AG04450 (cell line): ENCODE measurements at regions not wholly inside any gene's neighbourhood (a gene's known extent, or its start where the extent isn't known, plus 50 kb on each side); places are given as distances from the start of the nearest gene placed in this dataset.
"Not testable (repeated sequence)": the region's sequence is repeated elsewhere in the genome, so short reads cannot be mapped to it uniquely, and the experiment has no call there.

ENCODE experiments used
- CTCF ChIA-PET: fragments of 300-600, 350-600 bp; formaldehyde crosslinking; extraction: SDS; loops from one replicate; lab custom pipeline; 2022; ENCODE audit warnings: antibody characterized with exemption, inconsistent platforms; lab: Charles Lee
- POLR2A ChIA-PET: fragments of 350-600 bp; formaldehyde crosslinking; extraction: SDS; loops from one replicate; lab custom pipeline; 2021; ENCODE audit warnings: antibody characterized with exemption, inconsistent platforms; lab: Yijun Ruan, JAX
- DNase-seq: peaks from one replicate; pipeline ENCODE4 v3.0.0-alpha.2; 2011; ENCODE audit warnings: low read depth, low spot score
- H3K27ac ChIP-seq: one replicate; pipeline ENCODE4 v1.5.1; 2012; ENCODE audit warnings: low read depth, low read length, control low read depth
- H3K27me3 ChIP-seq: one replicate; pipeline ENCODE4 v1.6.0; 2012; ENCODE audit warnings: low read length; ENCODE audit not compliant: control insufficient read depth, insufficient read depth
- H3K4me3 ChIP-seq: 2 replicates; pipeline ENCODE4 v1.5.1; 2011; ENCODE audit warnings: mild to moderate bottlenecking, low read depth, low read length, control low read depth
- H3K9me3 ChIP-seq: 2 replicates; pipeline ENCODE4 v1.5.1; 2012; ENCODE audit warnings: low read length; ENCODE audit not compliant: control insufficient read depth, insufficient read depth
- TF ChIP-seq, protein P1 (sequence below): IDR thresholded peaks from 2 replicates; pipeline ENCODE4 v1.5.1; 2011; ENCODE audit warnings: low read depth, low read length, control low read depth, inconsistent platforms

- H3K9me3 ChIP-seq = no peaks in the 10 kb centered on the region
- ChIA-PET CTCF (no interaction called here), POLR2A (no interaction called here)
- no peak for DNase-seq
- H3K27ac ChIP-seq = no peak overlapping the region
- no peaks in the 10 kb centered on the region for H3K27me3 ChIP-seq
- TF ChIP-seq, protein P1, sequence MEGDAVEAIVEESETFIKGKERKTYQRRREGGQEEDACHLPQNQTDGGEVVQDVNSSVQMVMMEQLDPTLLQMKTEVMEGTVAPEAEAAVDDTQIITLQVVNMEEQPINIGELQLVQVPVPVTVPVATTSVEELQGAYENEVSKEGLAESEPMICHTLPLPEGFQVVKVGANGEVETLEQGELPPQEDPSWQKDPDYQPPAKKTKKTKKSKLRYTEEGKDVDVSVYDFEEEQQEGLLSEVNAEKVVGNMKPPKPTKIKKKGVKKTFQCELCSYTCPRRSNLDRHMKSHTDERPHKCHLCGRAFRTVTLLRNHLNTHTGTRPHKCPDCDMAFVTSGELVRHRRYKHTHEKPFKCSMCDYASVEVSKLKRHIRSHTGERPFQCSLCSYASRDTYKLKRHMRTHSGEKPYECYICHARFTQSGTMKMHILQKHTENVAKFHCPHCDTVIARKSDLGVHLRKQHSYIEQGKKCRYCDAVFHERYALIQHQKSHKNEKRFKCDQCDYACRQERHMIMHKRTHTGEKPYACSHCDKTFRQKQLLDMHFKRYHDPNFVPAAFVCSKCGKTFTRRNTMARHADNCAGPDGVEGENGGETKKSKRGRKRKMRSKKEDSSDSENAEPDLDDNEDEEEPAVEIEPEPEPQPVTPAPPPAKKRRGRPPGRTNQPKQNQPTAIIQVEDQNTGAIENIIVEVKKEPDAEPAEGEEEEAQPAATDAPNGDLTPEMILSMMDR = no peak
- H3K4me3 ChIP-seq = no peak overlapping the region
Observed at GRCh38 chr6:88502391-88502790, 336.2 kb upstream of the CNR1 start.

GRCh38 chr6:88499845-88500699 lies 333.9 kb upstream of the CNR1 start:
- Histone ChIP-seq H3K4me3 (no peak overlapping the region), H3K27me3 (no peaks in the 10 kb centered on the region), H3K27ac (no peak overlapping the region), H3K9me3 (no peaks in the 10 kb centered on the region)
- ChIA-PET POLR2A (no interaction called here), CTCF (no interaction called here)
- no peak for DNase-seq
- TF ChIP-seq, protein P1 = no peak

DNA sequence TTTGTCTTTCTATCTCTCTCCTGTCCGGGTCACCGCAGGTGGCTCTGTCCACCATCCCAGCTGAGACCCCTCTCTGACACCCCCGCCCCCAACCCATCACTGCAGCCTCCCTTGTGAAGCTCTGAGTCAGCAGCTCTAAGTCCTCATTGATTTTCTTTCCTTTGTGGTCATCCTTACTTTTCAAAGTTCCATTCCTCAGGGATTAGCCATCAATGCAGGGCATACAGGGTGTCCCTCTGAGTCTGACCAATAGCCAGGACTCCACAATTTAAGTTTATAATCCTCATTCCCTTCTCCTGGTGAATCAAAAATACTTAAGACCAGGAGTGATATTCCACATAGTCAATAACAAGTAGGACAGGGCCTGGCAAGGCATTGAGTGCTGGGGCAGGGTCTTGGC lies 333.3 kb upstream of the CNR1 start:
- ChIA-PET POLR2A (no interaction called here), CTCF (no interaction called here)
- no peak overlapping the region for H3K4me3 ChIP-seq
- no peaks in the 10 kb centered on the region for H3K27me3 ChIP-seq
- H3K27ac ChIP-seq = no peak overlapping the region
- TF ChIP-seq, protein P1 = no peak
- no peak for DNase-seq
- H3K9me3 ChIP-seq = no peaks in the 10 kb centered on the region

- H3K4me3 ChIP-seq, POLR2A ChIA-PET, H3K9me3 ChIP-seq, H3K27me3 ChIP-seq, H3K27ac ChIP-seq, DNase-seq, CTCF ChIA-PET: not testable (repeated sequence)
Observed at GRCh38 chr6:88497403-88497802, 331.3 kb upstream of the CNR1 start.

- H3K27ac ChIP-seq = no peak overlapping the region
- H3K4me3 ChIP-seq = no peak overlapping the region
- DNase-seq = no peak
- ChIA-PET CTCF (interaction anchor here (0.6 to 2.3 kb wide), 2 partner anchors 376 to 1428 kb away, joined by 5 to 7 read pairs; no protein-coding TSS in a partner anchor), POLR2A (no interaction called here)
- TF ChIP-seq, protein P1 = no peak
- no peaks in the 10 kb centered on the region for H3K27me3 ChIP-seq
- H3K9me3 ChIP-seq = no peaks in the 10 kb centered on the region
Observed at GRCh38 chr6:88494401-88495140, 328.4 kb upstream of the CNR1 start.
